GM12878 (cell line): ENCODE measurements at regions not wholly inside any gene's neighbourhood (a gene's known extent, or its start where the extent isn't known, plus 50 kb on each side); places are given as distances from the start of the nearest gene placed in this dataset.

Experiments
- ATAC-seq: fragments of 200-7000 bp; cut with Tn5 transposase; 3 replicates; pipeline ENCODE4 v1.9.1; 2020; ENCODE audit warnings: mild to moderate bottlenecking, moderate library complexity
- BruUV-seq: library from RNA; stranded (reverse); fragments of 400-500 nt; replicated peaks from 2 replicates; lab custom pipeline; 2021; lab: Mats Ljungman, UMichigan
- CTCF ChIA-PET: fragments of 300-600 bp; sonication (Branson Sonifier 250); formaldehyde crosslinking; extraction: SDS; loops from one replicate; lab custom pipeline; 2021; ENCODE audit warnings: inconsistent platforms; lab: Yijun Ruan, JAX
- POLR2A ChIA-PET: fragments of 350-600 bp; formaldehyde crosslinking; extraction: SDS; loops from one replicate; lab custom pipeline; 2021; ENCODE audit warnings: inconsistent platforms; lab: Charles Lee
- RAD21 ChIA-PET: fragments of 300-600 bp; sonication (Branson Sonifier 250); formaldehyde crosslinking; loops from one replicate; lab custom pipeline; 2023; ENCODE audit warnings: antibody characterized with exemption; ENCODE audit not compliant: unreplicated experiment; lab: Charles Lee
- SMC1A ChIA-PET: fragments of 300-600 bp; sonication (Branson Sonifier 250); formaldehyde crosslinking; loops from one replicate; lab custom pipeline; 2023; ENCODE audit not compliant: unreplicated experiment, uncharacterized antibody; lab: Charles Lee
- DNase-seq: peaks from one replicate; pipeline ENCODE4 v3.0.0-alpha.2; 2011; ENCODE audit warnings: low read depth, low spot score
- FAIRE-seq: peaks from 3 replicates; lab custom pipeline; 2011; peaks lifted over from hg19 to GRCh38; lab: Jason Lieb, UNC
- H2AFZ ChIP-seq: 2 replicates; pipeline ENCODE4 v1.6.0; 2011; ENCODE audit warnings: low read depth, low read length, control low read depth; ENCODE audit not compliant: control insufficient read depth
- H3K27ac ChIP-seq: 2 replicates; pipeline ENCODE4 v1.5.1; 2011; ENCODE audit warnings: control low read depth; ENCODE audit not compliant: control insufficient read depth, insufficient read depth
- H3K27me3 ChIP-seq, 2 experiments: replicated peaks in 1 of 2; 2 replicates each; pipeline versions ENCODE4 v1.6.0 to v1.6.1; 2011; ENCODE audit warnings: low read length in 1 of 2; ENCODE audit not compliant: control insufficient read depth in 2 of 2, insufficient read depth in 2 of 2
- H3K36me3 ChIP-seq, 2 experiments: 2 replicates each; pipeline ENCODE4 v1.5.1; 2011; ENCODE audit warnings: low read length in 1 of 2; ENCODE audit not compliant: control insufficient read depth in 2 of 2, insufficient read depth in 2 of 2
- H3K4me1 ChIP-seq: 2 replicates; pipeline ENCODE4 v1.6.1; 2011; ENCODE audit warnings: mild to moderate bottlenecking, low read length, moderate library complexity, mixed read lengths; ENCODE audit not compliant: control insufficient read depth, insufficient read depth
- H3K4me2 ChIP-seq: 2 replicates; pipeline ENCODE4 v1.6.0; 2011; ENCODE audit warnings: control low read depth; ENCODE audit not compliant: control insufficient read depth, insufficient read depth
- H3K4me3 ChIP-seq: fragments of 200-600 bp; sonication (generic); 2 replicates; pipeline ENCODE4 v1.5.1; 2016
- H3K79me2 ChIP-seq: 2 replicates; pipeline ENCODE4 v1.6.0; 2011; ENCODE audit warnings: low read length; ENCODE audit not compliant: control insufficient read depth, insufficient read depth
- H3K9ac ChIP-seq: 2 replicates; pipeline ENCODE4 v1.8.0; 2011; ENCODE audit warnings: low read length, control low read depth, mixed read lengths; ENCODE audit not compliant: control insufficient read depth, insufficient read depth
- H3K9me3 ChIP-seq: replicated peaks from 3 replicates; pipeline ENCODE4 v1.5.1; 2011; ENCODE audit warnings: mild to moderate bottlenecking, low read length; ENCODE audit not compliant: control insufficient read depth, insufficient read depth
- H4K20me1 ChIP-seq: 2 replicates; pipeline ENCODE4 v1.6.0; 2011; ENCODE audit not compliant: control insufficient read depth, insufficient read depth
- ATF7 ChIP-seq: fragments of 450-650 bp; IDR thresholded peaks from 2 replicates; pipeline ENCODE4 v1.6.1; 2016; ENCODE audit warnings: low read depth, mild to moderate bottlenecking
- CTCF ChIP-seq, 3 experiments: IDR thresholded peaks in 2 of 3; conservative IDR thresholded peaks in 1 of 3; 2 replicates each; pipeline ENCODE4 v1.5.1; 2011; ENCODE audit warnings: low read depth in 3 of 3, low read length in 3 of 3, mild to moderate bottlenecking in 3 of 3, control low read depth in 2 of 3, moderate library complexity in 2 of 3, inconsistent platforms in 1 of 3, mixed read lengths in 1 of 3; ENCODE audit not compliant: control insufficient read depth in 2 of 3, insufficient read depth in 1 of 3; ENCODE audit errors: extremely low read depth in 1 of 3
- EZH2 ChIP-seq: IDR thresholded peaks from 2 replicates; pipeline ENCODE4 v1.6.1; 2012; ENCODE audit warnings: low read depth, mild to moderate bottlenecking, control low read depth, inconsistent platforms, low read length, borderline replicate concordance; ENCODE audit not compliant: control insufficient read depth
- JUND ChIP-seq: IDR thresholded peaks from 2 replicates; pipeline ENCODE4 v1.6.1; 2012; ENCODE audit warnings: low read depth, mild to moderate bottlenecking, low read length, improper control_type of control experiment, moderate library complexity
- MLLT1 ChIP-seq: fragments of 450-650 bp; IDR thresholded peaks from 2 replicates; pipeline ENCODE4 v1.6.1; 2016; ENCODE audit warnings: mild to moderate bottlenecking
- MXI1 ChIP-seq: fragments of 150-350 bp; IDR thresholded peaks from 2 replicates; pipeline ENCODE4 v1.6.1; 2011; ENCODE audit warnings: low read depth, mild to moderate bottlenecking, inconsistent platforms, low read length, improper control_type of control experiment
- PAX8 ChIP-seq: fragments of 450-650 bp; IDR thresholded peaks from 2 replicates; pipeline ENCODE4 v1.6.1; 2017; ENCODE audit warnings: mild to moderate bottlenecking, moderate library complexity
- ZZZ3 ChIP-seq: IDR thresholded peaks from 2 replicates; pipeline ENCODE4 v1.6.1; 2011; ENCODE audit warnings: low read depth; ENCODE audit not compliant: control insufficient read depth, insufficient read length
- WGBS: methylation state at CpG from one replicate; pipeline ENCODE4 v1.1.6; 2016; ENCODE audit warnings: low lambda C conversion rate; ENCODE audit not compliant: insufficient replicate concordance, insufficient coverage; ENCODE audit errors: missing lambda C conversion rate; 5-methylcytosine and 5-hydroxymethylcytosine counted together
- in situ Hi-C: fragments of 300-500 bp; cut with MboI; formaldehyde crosslinking; loops from 9 replicates; pipeline ENCODE4 v1.14.3; 2018; ENCODE audit warnings: mixed read lengths
- intact Hi-C: fragments of 100-400 bp; cut with micrococcal nuclease; formaldehyde crosslinking; loops from one replicate; pipeline ENCODE4 v1.14.2; 2022; ENCODE audit not compliant: unreplicated experiment

DNA sequence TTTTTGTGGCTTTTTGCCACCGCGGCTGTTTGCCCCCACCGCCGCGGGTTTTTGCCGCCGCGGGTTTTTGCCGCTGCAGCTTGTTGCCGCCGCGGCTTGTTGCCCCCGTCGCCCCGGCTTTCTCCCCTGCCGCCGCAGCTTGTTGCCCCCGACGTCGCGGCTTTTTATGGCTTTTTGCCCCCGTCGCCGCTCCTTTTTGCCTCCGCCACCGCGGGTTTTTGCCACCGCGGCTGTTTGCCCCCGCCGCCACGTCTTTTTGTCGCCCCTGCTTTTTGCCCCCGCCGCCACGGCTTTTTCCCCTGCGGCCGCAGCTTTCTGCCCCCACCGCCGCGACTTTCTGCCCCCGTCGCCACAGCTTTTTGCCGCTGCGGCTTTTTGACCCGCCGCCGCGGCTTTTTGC is 149.5 kb downstream of the KCNJ18 start:
- in situ Hi-C loops: loop anchor here (25.0 kb wide), 2 partner anchors 180 to 470 kb away; no protein-coding TSS in a partner anchor
- intact Hi-C loops: no loop called here
- FAIRE-seq (no peak), ATAC-seq (no peak), DNase-seq (no peak)
- Histone ChIP-seq H3K79me2 (no peaks in the 10 kb centered on the region), H3K36me3 (no peaks in the 10 kb centered on the region), H3K27me3 (no peaks in the 10 kb centered on the region), H2AFZ (no peak overlapping the region), H3K4me1 (no peaks in the 10 kb centered on the region), H3K9me3 (no peaks in the 10 kb centered on the region; the same call in 2 of the 3 replicates), H3K27ac (no peak overlapping the region), H3K4me3 (no peak overlapping the region), H3K9ac (no peak overlapping the region), H4K20me1 (no peaks in the 10 kb centered on the region), H3K4me2 (no peak overlapping the region)
- 99% methylated on average over 8 of the region's 49 CpGs for WGBS
- SMC1A ChIA-PET: no interaction called here
- no peak for TF ChIP-seq PAX8
- POLR2A ChIA-PET: no interaction called here
- RAD21 ChIA-PET: no interaction called here
- no TSS peak for BruUV-seq
- CTCF ChIA-PET: no interaction called here

GRCh38 chr17:21842332-21843317 is 150.3 kb downstream of the KCNJ18 start:
- 92% methylated on average over 72 of the region's 136 CpGs for WGBS
- H3K9me3 ChIP-seq: no peaks in the 10 kb centered on the region; the same call in 2 of the 3 replicates
- no peaks in the 10 kb centered on the region for H4K20me1 ChIP-seq
- no peak for FAIRE-seq
- no peak overlapping the region for H3K4me3 ChIP-seq
- no peak overlapping the region for H3K4me2 ChIP-seq
- ATAC-seq: no peak
- H3K79me2 ChIP-seq: no peaks in the 10 kb centered on the region
- no peaks in the 10 kb centered on the region for H3K4me1 ChIP-seq
- H3K27me3 ChIP-seq: no peaks in the 10 kb centered on the region
- H3K27ac ChIP-seq: no peak overlapping the region
- no peak overlapping the region for H2AFZ ChIP-seq
- ChIA-PET RAD21 (no interaction called here), CTCF (no interaction called here), SMC1A (no interaction called here), POLR2A (no interaction called here)
- no peak overlapping the region for H3K9ac ChIP-seq
- H3K36me3 ChIP-seq: no peaks in the 10 kb centered on the region
- intact Hi-C loops (no loop called here), in situ Hi-C loops (loop anchor here (25.0 kb wide), 2 partner anchors 180 to 470 kb away; no protein-coding TSS in a partner anchor)
- DNase-seq: no peak
- BruUV-seq: no TSS peak
- TF ChIP-seq MLLT1: no peak
- TF ChIP-seq ATF7: no peak
- no peak for TF ChIP-seq EZH2
- TF ChIP-seq CTCF (IDR thresholded peaks at IDR 0.05 in 2 of 3, conservative IDR thresholded peaks at IDR 0.05 in 1 of 3; ENCODE audit: control insufficient read depth in 2 of 3, extremely low read depth in 1 of 3, insufficient read depth in 1 of 3, low read depth in 3 of 3, low read length in 3 of 3): no peak
- no peak for TF ChIP-seq JUND
- no peak for TF ChIP-seq MXI1
- no peak for TF ChIP-seq ZZZ3
